NCI-H82 treated with DMSO at 0.1 percent for 48 hours (cell line): ENCODE measurements at regions not wholly inside any gene's neighbourhood (a gene's known extent, or its start where the extent isn't known, plus 50 kb on each side); places are given as distances from the start of the nearest gene placed in this dataset.
"Not testable (repeated sequence)": the region's sequence is repeated elsewhere in the genome, so short reads cannot be mapped to it uniquely, and the experiment has no call there.

Experiments
- DNase-seq: peaks from one replicate; lab custom pipeline; 2025; ENCODE audit not compliant: unreplicated experiment; lab: John Stamatoyannopoulos, UW

DNA sequence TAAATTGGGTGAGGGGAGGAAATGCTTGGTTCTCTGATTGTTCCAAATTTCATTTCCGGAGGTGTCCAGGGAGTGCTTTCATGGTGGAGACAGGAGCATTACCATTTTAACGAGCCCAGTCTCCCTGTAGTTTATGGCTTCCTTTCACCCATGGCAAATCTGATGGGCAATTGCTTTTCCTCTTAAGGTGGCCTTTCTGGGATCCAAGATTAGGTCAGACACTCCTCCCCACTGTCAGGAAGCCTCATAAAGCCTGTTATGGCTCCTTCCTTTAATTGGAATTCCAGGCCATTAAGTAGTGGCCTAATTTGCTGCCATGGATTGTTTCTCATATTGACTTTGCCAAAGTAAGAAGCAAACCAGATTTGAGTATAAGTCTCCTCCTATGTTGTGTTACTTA lies 157.8 kb downstream of the PDCD6IP start:
- no peak for DNase-seq

DNA sequence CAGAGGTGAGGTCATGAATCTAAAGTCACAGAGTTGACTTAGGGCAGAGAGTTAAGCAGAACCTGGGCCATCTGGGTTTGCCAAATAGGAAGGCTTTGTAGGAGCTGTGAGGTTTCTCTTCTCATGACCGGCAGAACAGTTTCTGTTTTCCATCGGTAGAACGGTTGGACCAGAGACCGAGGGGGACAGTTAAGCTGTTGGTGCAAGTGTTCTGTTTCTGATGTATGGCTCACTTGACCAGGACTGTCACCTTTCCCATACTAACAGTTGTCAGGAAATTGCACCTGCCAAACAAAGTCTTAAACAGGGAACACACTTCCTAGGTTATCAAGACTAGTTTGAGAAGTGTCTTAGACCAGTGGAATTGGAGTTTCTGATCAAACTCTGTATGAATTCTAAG lies 158.3 kb downstream of the PDCD6IP start:
- DNase-seq: no peak

DNA sequence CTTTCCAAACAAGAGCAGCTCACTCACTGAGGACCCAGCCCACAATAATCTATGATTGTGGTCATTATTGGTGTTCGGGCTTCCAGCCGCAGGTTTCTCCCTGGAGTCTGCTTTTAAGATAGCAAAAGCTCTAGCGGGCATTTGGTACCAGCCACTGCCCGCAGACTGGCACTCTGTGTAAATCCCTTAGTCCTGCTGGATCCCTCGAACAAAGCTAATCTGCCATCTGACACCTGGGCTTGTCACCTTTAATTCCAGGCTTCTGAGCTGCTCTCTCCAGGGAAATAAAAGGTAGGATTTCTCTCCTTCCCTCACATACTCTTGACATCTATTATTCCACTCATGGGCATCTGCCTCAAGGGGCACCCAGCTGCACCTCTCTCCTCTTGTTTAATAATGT lies 158.7 kb downstream of the PDCD6IP start:
- DNase-seq: no peak

DNA sequence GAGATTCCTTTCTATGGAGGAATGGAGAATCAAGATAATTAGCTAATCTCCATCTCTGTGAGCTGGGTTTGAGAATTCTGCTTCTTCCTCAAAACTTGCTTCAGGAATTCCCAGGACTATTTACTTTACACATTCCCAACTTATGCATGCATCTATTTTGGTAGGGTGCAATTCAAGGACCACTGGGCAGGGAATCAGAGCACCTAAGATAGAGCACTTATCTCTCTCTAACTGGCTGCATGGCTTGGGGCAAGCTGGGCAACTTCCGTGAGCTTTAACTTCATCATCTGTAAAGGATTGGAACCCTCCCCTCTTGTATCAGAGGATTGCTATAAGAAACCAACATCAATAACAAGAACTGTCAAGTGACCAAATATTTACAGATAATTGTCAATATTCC lies 160.2 kb downstream of the PDCD6IP start:
- no peak for DNase-seq

DNA sequence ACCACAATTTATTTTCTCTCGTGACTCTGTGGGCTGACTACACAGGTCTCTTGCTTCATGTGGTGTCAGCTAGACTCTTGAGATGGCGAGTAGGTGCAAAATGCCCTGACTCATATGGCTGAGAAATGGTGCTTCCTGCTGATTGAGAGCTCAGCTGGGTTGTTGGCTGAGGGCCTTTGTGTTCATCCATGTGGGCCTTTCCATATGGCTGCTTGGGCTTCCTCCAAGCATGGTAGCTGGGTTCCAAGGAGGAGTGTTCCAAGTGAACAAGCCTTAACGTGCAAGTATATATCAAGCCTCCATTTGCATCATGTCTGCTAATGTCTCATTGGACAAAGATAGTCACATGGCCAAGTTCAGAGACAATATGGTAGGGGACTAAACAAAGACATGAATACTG lies 164.0 kb downstream of the PDCD6IP start:
- no peak for DNase-seq

DNA sequence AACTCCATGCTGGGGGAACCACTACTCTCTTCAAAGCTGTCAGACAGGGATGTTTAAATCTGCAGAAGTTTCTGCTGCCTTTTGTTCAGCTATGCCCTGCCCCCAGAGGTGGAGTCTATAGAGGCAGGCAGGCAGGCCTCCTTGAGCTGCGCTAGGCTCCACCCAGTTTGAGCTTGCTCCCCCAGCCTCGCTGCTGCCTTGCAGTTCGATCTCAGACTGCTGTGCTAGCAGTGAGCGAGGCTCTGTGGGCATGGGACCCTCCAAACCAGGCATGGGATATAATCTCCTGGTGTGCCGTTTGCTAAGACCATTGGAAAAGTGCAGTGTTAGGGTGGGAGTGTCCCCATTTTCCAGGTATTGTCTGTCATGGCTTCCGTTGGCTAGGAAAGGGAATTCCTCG lies 171.8 kb downstream of the PDCD6IP start:
- not testable (repeated sequence) for DNase-seq

DNA sequence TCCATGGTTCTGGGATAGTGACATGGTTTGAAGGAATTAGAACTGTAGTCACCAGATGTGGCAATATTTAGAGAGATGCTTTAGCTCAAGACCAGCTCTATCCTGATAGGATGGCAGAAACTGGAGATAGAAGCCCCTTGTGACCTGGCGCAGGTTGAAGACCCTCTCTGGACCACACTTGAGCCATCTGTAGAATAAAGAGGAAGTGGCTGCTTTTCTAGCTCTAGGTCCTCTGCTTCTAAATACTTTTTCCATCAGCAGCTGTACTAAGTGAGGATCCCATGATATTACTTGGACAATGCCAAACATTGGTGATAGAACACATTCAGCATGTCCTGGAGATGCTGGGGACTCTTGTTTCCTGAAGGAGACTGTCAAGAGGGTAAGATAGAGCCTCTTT lies 172.6 kb downstream of the PDCD6IP start:
- DNase-seq: no peak

DNA sequence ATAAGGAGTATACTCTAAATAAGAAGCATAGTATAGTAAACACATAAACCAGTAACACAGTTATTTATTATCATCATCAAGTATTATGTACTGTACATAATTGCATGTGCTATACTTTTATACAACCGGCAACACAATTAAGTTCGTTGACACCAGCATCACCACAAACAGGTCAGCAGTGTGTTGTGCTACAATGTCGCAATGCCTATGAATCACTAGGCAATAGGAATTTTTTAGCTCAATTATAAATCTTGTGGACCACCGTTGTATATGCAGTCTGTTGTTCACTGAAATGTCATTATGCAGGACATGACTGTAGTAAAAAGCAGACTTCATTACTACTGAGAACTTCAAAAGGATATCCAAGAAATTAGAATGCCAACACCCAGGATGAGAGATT lies 177.0 kb downstream of the PDCD6IP start:
- no peak for DNase-seq

DNA sequence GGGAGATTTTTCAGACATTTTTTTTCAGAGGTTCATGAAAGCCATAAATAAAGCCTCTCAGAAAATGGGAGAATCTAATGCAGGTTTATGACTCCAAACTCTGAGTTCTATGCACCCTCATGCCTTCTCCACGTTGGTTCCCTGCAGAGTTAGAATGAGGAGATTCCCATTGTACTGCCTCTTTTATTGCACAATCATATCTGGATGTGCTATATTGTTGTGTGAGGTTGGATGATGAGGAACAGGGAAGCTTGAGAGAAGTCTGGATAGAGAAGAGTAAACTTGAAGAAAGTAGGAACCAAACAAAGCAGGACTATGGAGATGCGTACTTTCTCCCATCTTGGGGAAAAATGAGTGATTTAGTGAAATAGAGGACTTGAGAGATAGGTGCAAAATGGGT lies 178.8 kb downstream of the PDCD6IP start:
- DNase-seq: no peak

DNA sequence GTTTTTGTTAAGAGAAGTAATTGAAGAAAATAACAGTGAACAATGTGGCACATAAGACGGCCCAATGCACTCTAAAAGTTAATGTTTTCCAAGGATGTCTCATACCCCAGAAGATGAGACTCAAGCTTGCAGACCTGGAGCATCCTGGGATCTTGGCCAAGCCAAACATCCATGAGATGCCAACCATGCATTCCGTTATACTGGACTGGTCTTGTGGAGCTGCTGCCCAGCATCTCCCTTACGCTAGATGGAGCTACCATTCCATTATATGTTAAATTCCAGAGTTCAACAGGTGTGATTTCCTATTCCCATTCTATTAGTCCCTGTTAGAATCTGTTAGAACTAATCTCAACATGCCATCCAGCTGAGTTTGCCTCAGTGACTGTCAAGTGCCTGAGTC lies 181.8 kb downstream of the PDCD6IP start:
- DNase-seq: peak; percentile 26

DNA sequence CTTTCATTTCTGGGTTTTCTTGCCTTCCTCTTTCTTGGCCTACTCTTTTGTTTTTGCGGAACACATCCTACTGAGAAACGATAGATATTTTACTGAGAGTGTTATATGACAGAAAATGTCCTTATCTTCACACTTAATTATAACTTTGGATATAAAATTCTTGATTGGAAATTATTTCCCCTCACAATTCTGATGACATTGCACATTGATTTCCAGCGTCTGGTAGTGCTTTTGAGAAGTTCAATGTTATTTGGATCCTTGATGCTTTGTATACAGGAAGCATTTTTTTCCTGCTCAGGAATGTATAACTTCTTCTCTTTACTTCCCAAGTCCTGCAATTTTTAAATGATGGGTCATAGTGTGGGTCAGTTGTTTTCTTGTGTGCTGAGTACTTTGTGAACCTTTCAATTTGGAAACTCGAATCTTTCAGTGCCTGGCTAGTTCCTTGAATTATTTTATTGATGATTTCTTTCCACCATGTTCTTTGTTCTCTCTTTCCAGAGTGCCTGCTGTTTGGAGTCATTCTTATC lies 183.9 kb downstream of the PDCD6IP start:
- DNase-seq: no peak

DNA sequence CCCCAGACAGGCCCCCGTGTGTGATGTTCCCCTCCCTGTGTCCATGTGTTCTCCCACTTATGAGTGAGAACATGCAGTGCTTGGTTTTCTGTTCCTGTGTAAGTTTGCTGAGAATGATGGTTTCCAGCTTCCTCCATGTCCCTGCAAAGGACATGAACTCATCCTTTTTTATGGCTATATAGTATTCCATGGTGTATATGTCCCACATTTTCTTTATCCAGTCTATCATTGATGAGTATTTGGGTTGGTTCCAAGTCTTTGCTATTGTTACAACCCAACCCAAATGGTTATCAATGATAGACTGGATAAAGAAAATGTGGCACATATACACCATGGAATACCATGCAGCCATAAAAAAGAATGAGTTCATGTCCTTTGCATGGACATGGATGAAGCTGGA lies 184.5 kb downstream of the PDCD6IP start:
- DNase-seq: not testable (repeated sequence)

DNA sequence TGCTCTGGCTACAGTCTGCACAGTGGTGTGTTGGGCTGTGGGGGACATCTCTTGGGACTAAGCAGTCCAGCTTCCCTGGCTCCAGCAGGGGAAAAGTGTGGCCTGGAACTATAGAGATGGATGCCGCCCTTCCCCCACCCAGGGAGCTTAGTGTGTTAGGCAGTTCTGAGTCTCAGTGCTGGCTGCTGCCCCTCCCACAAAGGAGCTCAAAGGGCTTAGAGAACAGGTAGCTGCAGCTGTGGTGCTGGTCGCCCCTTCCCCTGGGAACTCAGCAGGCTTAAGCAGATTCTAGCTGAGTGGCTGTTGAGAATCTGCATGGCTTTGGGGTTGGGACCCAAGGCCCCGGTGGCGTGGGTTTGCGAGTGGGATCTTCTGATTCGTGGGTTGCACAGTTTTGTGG lies 190.8 kb downstream of the PDCD6IP start:
- peak; percentile 42 for DNase-seq

DNA sequence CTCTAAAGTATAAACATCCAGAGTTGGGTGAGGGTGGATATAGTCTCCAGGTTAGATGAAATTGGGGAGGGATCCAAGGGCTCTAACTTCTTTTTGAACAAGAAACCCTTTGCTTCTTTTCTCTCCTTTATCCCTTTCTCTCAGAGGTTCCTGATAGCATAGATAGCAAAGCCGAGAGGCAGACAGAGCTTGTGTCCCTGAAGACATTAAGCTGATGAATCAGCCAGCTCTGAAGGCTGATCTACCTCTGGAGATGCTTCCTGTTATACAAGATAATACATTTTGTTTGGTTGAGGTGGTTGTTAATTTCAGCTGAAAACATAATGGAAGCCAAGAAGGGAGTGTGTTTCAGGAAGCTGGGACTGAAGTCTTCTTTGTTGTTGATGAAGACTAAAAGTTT lies 193.2 kb downstream of the PDCD6IP start:
- no peak for DNase-seq

DNA sequence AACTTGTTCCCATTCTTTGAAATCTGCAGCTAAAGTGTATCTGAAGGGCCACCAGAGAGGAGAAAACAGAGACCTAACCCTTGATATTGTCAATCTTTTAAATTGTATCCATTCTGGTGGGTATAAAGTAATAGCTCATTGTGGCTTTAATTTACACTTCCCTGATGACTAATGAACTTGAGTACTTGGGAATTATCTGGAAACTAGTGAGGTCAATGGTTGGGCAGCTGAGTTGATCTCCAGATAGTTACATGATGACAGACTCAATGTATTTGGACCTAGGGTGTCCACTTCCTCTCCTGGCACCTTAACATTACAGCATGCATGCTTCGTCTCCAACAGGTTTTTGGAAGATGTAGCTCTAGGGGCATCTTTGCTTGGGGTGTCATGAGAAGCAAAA lies 195.2 kb downstream of the PDCD6IP start:
- DNase-seq: no peak

DNA sequence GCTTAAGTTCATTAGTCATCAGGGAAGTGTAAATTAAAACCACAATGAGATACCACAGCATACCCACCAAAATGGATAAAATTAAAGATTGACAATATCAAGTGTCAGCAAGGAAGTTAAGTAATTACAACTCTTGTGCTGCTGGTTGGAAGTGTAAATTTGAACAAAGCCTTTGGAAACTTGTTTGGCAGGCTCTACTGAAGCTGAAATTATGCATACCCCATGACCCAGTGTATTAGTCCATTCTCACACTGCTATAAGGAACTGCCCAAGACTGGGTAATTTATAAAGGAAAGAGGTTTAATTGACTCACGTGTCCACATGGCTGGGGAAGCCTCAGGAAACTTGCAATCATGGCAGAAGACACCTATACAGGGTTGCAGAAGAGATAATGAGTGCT lies 196.1 kb downstream of the PDCD6IP start:
- DNase-seq: no peak

DNA sequence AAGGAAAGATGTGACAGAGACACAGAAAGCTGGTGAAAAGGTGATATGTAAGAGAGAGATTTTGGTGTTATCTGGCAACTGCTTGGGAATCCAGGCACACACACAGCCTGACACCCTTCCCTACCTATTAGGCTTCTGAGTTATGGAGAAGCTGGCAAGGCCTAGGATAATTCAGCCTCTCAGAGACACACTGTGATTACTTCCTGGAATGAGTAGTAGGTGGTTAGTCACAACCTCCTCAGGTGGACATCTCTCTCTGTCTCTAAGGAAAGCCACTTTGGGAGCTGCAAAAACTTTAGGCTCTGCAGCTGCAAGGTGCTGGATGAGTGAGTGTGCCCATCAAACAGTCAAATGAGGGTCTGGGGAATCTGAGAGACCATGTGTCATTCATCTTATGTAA lies 201.9 kb downstream of the PDCD6IP start:
- DNase-seq: no peak

DNA sequence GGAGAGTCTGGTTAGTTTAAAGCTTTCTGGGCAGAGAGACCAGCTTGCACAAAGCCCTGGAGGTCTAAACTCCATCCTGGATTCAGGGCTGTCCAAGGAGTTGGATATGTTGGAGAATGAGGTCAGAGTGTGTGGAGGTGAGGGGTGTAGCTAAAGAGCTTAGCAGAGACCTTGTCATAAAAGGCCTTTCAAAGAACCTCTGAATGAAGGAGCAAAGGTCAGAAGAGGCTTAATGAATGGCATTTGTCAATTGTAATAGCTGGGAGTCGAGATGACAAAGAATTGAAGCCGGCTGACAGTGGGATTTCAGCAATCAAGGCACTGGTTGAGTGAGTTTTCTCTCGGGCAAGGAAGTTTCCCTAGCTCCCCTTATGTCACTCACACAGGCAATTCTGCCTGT lies 202.6 kb downstream of the PDCD6IP start:
- DNase-seq: no peak

DNA sequence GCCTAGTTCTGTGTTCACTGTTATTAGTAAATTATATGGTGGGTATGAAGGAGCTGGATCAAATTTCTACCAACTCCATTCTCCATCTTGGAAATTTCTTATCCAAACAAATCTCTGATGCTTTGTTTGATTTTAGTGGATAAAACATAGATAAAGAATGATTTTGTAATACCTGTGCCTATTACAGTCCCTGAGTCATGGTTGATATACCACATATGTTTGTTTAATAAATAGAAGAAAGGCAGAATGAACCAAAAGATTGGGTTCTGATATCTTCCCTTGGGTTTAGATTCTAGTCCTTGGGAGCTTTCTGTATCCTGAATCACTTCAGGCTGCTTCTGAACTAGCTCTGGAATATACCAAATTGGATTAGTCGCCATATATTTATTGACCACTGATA lies 203.6 kb downstream of the PDCD6IP start:
- DNase-seq: no peak

DNA sequence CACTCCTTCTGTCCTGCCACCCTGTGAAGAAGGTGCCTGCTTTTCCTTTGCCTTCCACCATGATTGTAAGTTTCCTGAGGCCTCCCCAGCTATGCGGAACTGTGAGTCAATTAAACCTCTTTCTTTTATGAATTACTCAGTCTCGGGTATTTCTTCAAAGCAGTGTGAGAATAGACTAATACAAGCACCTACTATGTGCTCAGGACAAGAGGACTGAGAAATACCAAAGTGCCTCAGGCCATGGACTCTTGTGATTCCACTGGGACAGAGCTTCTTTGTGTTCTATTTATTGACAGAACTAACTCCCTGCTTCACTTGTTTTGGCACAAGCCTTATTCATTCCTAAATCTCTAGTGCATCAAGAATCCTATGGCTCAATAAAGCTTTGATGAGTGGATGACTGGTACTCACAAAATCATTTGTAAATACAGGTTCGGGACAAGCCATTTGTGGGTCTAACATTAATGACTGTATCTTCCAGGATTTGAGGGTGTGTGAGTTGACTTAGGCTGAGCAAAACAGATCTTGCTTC lies 204.2 kb downstream of the PDCD6IP start:
- no peak for DNase-seq

DNA sequence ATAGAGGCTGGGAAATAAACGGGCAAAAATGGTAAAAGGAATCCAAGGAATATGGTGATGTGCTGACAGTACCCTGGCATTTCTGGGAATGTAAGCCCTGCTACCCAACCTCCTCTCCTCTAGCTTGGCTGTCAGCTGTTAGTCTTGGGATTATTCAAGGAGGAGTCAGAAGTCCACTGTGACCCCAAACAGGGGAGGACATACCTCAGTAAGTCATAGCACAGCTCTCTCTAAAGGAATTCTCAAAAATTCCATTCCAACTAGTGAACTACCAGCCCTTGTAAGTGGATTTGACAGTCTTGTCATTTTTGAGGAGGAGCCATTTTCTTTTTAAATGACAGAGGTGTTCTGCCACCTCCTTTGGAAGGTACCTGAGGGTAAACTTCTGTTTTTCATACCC lies 207.5 kb downstream of the PDCD6IP start:
- DNase-seq: no peak

DNA sequence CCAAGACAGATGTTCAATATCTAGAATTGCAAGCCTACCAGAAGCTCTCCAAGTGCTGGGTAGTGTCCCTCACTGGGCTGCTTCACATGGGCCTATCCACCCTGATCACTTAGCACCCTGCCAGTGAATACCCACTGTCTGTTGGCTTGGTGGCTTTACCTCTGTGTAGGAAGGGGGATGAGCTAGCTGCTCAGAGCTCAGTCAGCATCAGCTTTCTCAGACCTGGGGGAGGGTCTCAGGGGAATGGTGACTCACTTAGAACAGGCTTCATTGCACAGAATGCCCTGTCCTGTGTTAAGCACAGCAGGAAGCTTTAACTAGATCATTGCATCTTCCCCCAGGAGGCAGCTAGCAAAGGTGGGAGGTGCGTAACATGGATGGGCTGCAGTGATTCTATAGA lies 209.8 kb downstream of the PDCD6IP start:
- DNase-seq: no peak
